Uterus (tissue), 2 donors: ENCODE measurements at regions not wholly inside any gene's neighbourhood (a gene's known extent, or its start where the extent isn't known, plus 50 kb on each side); places are given as distances from the start of the nearest gene placed in this dataset.
"Not testable (repeated sequence)": the region's sequence is repeated elsewhere in the genome, so short reads cannot be mapped to it uniquely, and the experiment has no call there.

Experiments
- CTCF ChIP-seq, 4 experiments: fragments of 200-600 bp in 2 of 4; fragments of 450-650 bp in 2 of 4; sonication (generic) in 2 of 4; IDR thresholded peaks; one replicate each; pipeline ENCODE4 v1.5.1; 2016 to 2019; ENCODE audit warnings: antibody characterized with exemption in 4 of 4, mild to moderate bottlenecking in 2 of 4, moderate library complexity in 1 of 4
- POLR2A ChIP-seq, 2 donors: fragments of 450-650 bp; IDR thresholded peaks; one replicate each; pipeline ENCODE4 v1.6.1; 2016; ENCODE audit warnings: antibody characterized with exemption in 2 of 2, mild to moderate bottlenecking in 1 of 2, moderate library complexity in 1 of 2

- not testable (repeated sequence) for TF ChIP-seq POLR2A, CTCF (IDR thresholded peaks at IDR 0.05)
These were observed 74.3 kb downstream of the NPIPA5 start for GRCh38 chr16:15303667-15304324.
